Endothelial cell of umbilical vein (primary cell): ENCODE measurements at regions not wholly inside any gene's neighbourhood (a gene's known extent, or its start where the extent isn't known, plus 50 kb on each side); places are given as distances from the start of the nearest gene placed in this dataset.

ENCODE experiments used
- EZH2 ChIP-seq: IDR thresholded peaks from 2 replicates; pipeline ENCODE4 v1.6.1; 2012; ENCODE audit warnings: borderline replicate concordance, low read depth, mild to moderate bottlenecking, moderate library complexity, low read length, inconsistent platforms; ENCODE audit not compliant: severe bottlenecking
- GATA2 ChIP-seq: IDR thresholded peaks from 2 replicates; pipeline ENCODE4 v1.7.0; 2011; ENCODE audit warnings: low read depth, mild to moderate bottlenecking, moderate library complexity, mixed read lengths, low read length; ENCODE audit not compliant: insufficient read length, insufficient read depth
- MAX ChIP-seq: IDR thresholded peaks from 2 replicates; pipeline ENCODE4 v1.6.1; 2011; ENCODE audit not compliant: insufficient read depth, insufficient read length
- MYC ChIP-seq: IDR thresholded peaks from one replicate; pipeline ENCODE4 v1.6.1; 2011; ENCODE audit warnings: mild to moderate bottlenecking, low read depth, low read length
- POLR2A ChIP-seq: IDR thresholded peaks from 2 replicates; pipeline ENCODE4 v1.6.1; 2012; ENCODE audit warnings: low read depth, mild to moderate bottlenecking, control low read depth, low read length
- POLR2AphosphoS5 ChIP-seq: IDR thresholded peaks from 2 replicates; pipeline ENCODE4 v1.6.1; 2012; ENCODE audit warnings: low read depth, mild to moderate bottlenecking, control low read depth, low read length, moderate library complexity; ENCODE audit not compliant: insufficient read depth
- TF ChIP-seq, protein P1 (sequence below), 2 donors: IDR thresholded peaks; 1 replicate in 1 of 2; 2 replicates in 1 of 2; pipeline ENCODE4 v1.5.1; 2011; ENCODE audit warnings: low read length in 2 of 2, mild to moderate bottlenecking in 2 of 2, moderate library complexity in 2 of 2, control low read depth in 1 of 2, inconsistent platforms in 1 of 2, low read depth in 1 of 2; ENCODE audit not compliant: insufficient read depth in 1 of 2; ENCODE audit errors: extremely low read depth in 1 of 2

GRCh38 chr11:39664023-39664422 lies 1795.4 kb downstream of the LRRC4C start:
- TF ChIP-seq, protein P1, sequence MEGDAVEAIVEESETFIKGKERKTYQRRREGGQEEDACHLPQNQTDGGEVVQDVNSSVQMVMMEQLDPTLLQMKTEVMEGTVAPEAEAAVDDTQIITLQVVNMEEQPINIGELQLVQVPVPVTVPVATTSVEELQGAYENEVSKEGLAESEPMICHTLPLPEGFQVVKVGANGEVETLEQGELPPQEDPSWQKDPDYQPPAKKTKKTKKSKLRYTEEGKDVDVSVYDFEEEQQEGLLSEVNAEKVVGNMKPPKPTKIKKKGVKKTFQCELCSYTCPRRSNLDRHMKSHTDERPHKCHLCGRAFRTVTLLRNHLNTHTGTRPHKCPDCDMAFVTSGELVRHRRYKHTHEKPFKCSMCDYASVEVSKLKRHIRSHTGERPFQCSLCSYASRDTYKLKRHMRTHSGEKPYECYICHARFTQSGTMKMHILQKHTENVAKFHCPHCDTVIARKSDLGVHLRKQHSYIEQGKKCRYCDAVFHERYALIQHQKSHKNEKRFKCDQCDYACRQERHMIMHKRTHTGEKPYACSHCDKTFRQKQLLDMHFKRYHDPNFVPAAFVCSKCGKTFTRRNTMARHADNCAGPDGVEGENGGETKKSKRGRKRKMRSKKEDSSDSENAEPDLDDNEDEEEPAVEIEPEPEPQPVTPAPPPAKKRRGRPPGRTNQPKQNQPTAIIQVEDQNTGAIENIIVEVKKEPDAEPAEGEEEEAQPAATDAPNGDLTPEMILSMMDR (IDR thresholded peaks at IDR 0.05; ENCODE audit: extremely low read depth in 1 of 2, insufficient read depth in 1 of 2, low read depth in 1 of 2, low read length in 2 of 2), result no peak
- TF ChIP-seq MAX, result no peak
- TF ChIP-seq POLR2AphosphoS5, result no peak
- TF ChIP-seq POLR2A, result no peak
- TF ChIP-seq EZH2, result no peak
- TF ChIP-seq GATA2, result no peak
- TF ChIP-seq MYC, result no peak
